Astrocyte (in vitro differentiated cells and primary cell): ENCODE measurements at regions not wholly inside any gene's neighbourhood (a gene's known extent, or its start where the extent isn't known, plus 50 kb on each side); places are given as distances from the start of the nearest gene placed in this dataset.
A peak's percentile ranks its signal among the peaks of the same experiment; 100 is the strongest.
"Not testable (repeated sequence)": the region's sequence is repeated elsewhere in the genome, so short reads cannot be mapped to it uniquely, and the experiment has no call there.

Source experiments
- DNase-seq: peaks from one replicate; pipeline ENCODE4 v3.0.0-alpha.2; 2010; ENCODE audit warnings: low read depth
- FAIRE-seq: peaks from 2 replicates; lab custom pipeline; 2011; peaks lifted over from hg19 to GRCh38; lab: Jason Lieb, UNC
- H2AFZ ChIP-seq: 2 replicates; pipeline ENCODE4 v1.6.0; 2012; ENCODE audit warnings: low read depth, low read length, inconsistent platforms
- H3K27ac ChIP-seq: 2 replicates; pipeline ENCODE4 v1.5.1; 2011; ENCODE audit warnings: low read depth, low read length, inconsistent platforms
- H3K27me3 ChIP-seq: 2 replicates; pipeline ENCODE4 v1.6.0; 2011; ENCODE audit warnings: low read length, inconsistent platforms; ENCODE audit not compliant: insufficient read depth
- H3K36me3 ChIP-seq: 2 replicates; pipeline ENCODE4 v1.5.1; 2011; ENCODE audit warnings: low read length, inconsistent platforms; ENCODE audit not compliant: insufficient read depth
- H3K4me1 ChIP-seq: 2 replicates; pipeline ENCODE4 v1.5.1; 2011; ENCODE audit warnings: low read length, inconsistent platforms; ENCODE audit not compliant: insufficient read depth
- H3K4me2 ChIP-seq: 2 replicates; pipeline ENCODE4 v1.6.0; 2012; ENCODE audit warnings: low read length, inconsistent platforms
- H3K4me3 ChIP-seq: 2 replicates; pipeline ENCODE4 v1.5.1; 2011; ENCODE audit warnings: low read depth, mild to moderate bottlenecking, low read length, inconsistent platforms; ENCODE audit not compliant: insufficient read depth
- H3K79me2 ChIP-seq: 2 replicates; pipeline ENCODE4 v1.6.0; 2012; ENCODE audit warnings: mild to moderate bottlenecking, low read length, inconsistent platforms; ENCODE audit not compliant: insufficient read depth
- H3K9ac ChIP-seq: 2 replicates; pipeline ENCODE4 v1.6.0; 2012; ENCODE audit warnings: mild to moderate bottlenecking, low read length, inconsistent platforms
- H3K9me3 ChIP-seq: 2 replicates; pipeline ENCODE4 v1.5.1; 2012; ENCODE audit warnings: low read depth, mild to moderate bottlenecking, low read length, inconsistent platforms; ENCODE audit not compliant: insufficient read depth
- H4K20me1 ChIP-seq: 2 replicates; pipeline ENCODE4 v1.6.0; 2012; ENCODE audit warnings: low read length, inconsistent platforms; ENCODE audit not compliant: insufficient read depth
- H3K27ac Mint-ChIP-seq: one replicate; pipeline ENCODE4 v1.8.0; 2021; ENCODE audit warnings: mild to moderate bottlenecking, mixed read lengths; ENCODE audit not compliant: unreplicated experiment
- H3K27me3 Mint-ChIP-seq: one replicate; pipeline ENCODE4 v1.8.0; 2021; ENCODE audit warnings: low read depth, mixed read lengths; ENCODE audit not compliant: unreplicated experiment
- H3K36me3 Mint-ChIP-seq: one replicate; pipeline ENCODE4 v1.8.0; 2021; ENCODE audit warnings: low read depth, mixed read lengths; ENCODE audit not compliant: unreplicated experiment
- H3K4me1 Mint-ChIP-seq: one replicate; pipeline ENCODE4 v1.8.0; 2021; ENCODE audit warnings: low read depth, mixed read lengths; ENCODE audit not compliant: unreplicated experiment
- H3K4me3 Mint-ChIP-seq: one replicate; pipeline ENCODE4 v1.8.0; 2021; ENCODE audit warnings: mild to moderate bottlenecking, moderate library complexity, mixed read lengths; ENCODE audit not compliant: unreplicated experiment
- H3K9me3 Mint-ChIP-seq: one replicate; pipeline ENCODE4 v1.8.0; 2021; ENCODE audit warnings: mild to moderate bottlenecking, mixed read lengths; ENCODE audit not compliant: unreplicated experiment
- CTCF ChIP-seq: IDR thresholded peaks from 2 replicates; pipeline ENCODE4 v1.5.1; 2011; ENCODE audit warnings: low read depth, mild to moderate bottlenecking, inconsistent platforms, low read length, moderate library complexity; ENCODE audit not compliant: insufficient read depth
- EZH2 ChIP-seq: IDR thresholded peaks from 2 replicates; pipeline ENCODE4 v1.6.1; 2012; ENCODE audit warnings: mild to moderate bottlenecking, low read length, inconsistent platforms; ENCODE audit not compliant: insufficient read depth

GRCh38 chr5:124962111-124962510 lies 215.7 kb upstream of the ZNF608 start:
- no peak overlapping the region for H3K4me3 ChIP-seq

GRCh38 chr5:124962735-124963134 lies 216.3 kb upstream of the ZNF608 start:
- Histone ChIP-seq H3K9ac (no peak overlapping the region), H3K27me3 (no peaks in the 10 kb centered on the region), H3K9me3 (no peaks in the 10 kb centered on the region), H3K36me3 (no peaks in the 10 kb centered on the region), H3K4me1 (no peaks in the 10 kb centered on the region), H2AFZ (no peak overlapping the region), H3K4me3 (no peak overlapping the region), H3K4me2 (no peak overlapping the region), H3K79me2 (no peaks in the 10 kb centered on the region), H4K20me1 (no peaks in the 10 kb centered on the region), H3K27ac (no peak overlapping the region)
- no peak overlapping the region for H3K4me3 Mint-ChIP-seq
- no peaks in the 10 kb centered on the region for H3K9me3 Mint-ChIP-seq
- H3K27ac Mint-ChIP-seq = no peak overlapping the region
- H3K27me3 Mint-ChIP-seq = no peaks in the 10 kb centered on the region
- no peak for DNase-seq
- TF ChIP-seq EZH2 (no peak), CTCF (no peak)
- FAIRE-seq = no peak
- no peaks in the 10 kb centered on the region for H3K36me3 Mint-ChIP-seq
- H3K4me1 Mint-ChIP-seq = peaks cover 4% of the 10 kb centered on the region

More at GRCh38 chr5:124962111-124962510, 215.7 kb upstream of the ZNF608 start:
- H2AFZ ChIP-seq = no peak overlapping the region
- H3K27ac ChIP-seq = no peak overlapping the region
- H4K20me1 ChIP-seq = no peaks in the 10 kb centered on the region
- H3K4me1 ChIP-seq = no peaks in the 10 kb centered on the region
- Mint-ChIP-seq H3K36me3 (no peaks in the 10 kb centered on the region), H3K4me3 (no peak overlapping the region), H3K27ac (no peak overlapping the region), H3K27me3 (no peaks in the 10 kb centered on the region), H3K9me3 (no peaks in the 10 kb centered on the region), H3K4me1 (peaks cover 4% of the 10 kb centered on the region)
- no peaks in the 10 kb centered on the region for H3K79me2 ChIP-seq
- H3K27me3 ChIP-seq = no peaks in the 10 kb centered on the region
- FAIRE-seq (no peak), DNase-seq (no peak)
- H3K9ac ChIP-seq = no peak overlapping the region
- no peaks in the 10 kb centered on the region for H3K36me3 ChIP-seq
- H3K9me3 ChIP-seq = no peaks in the 10 kb centered on the region
- H3K4me2 ChIP-seq = no peak overlapping the region
- TF ChIP-seq CTCF (no peak), EZH2 (no peak)

- H2AFZ ChIP-seq = no peak overlapping the region
- peak; percentile 42 for DNase-seq
Observed at GRCh38 chr5:124963236-124963919, 216.9 kb upstream of the ZNF608 start.

GRCh38 chr5:124966741-124967140 lies 220.3 kb upstream of the ZNF608 start:
- not testable (repeated sequence) for H3K4me1 Mint-ChIP-seq, FAIRE-seq, H3K9me3 Mint-ChIP-seq

More at GRCh38 chr5:124963236-124963919, 216.9 kb upstream of the ZNF608 start:
- no peak overlapping the region for H3K9ac ChIP-seq
- no peak for FAIRE-seq
- Mint-ChIP-seq H3K36me3 (no peaks in the 10 kb centered on the region), H3K27me3 (no peaks in the 10 kb centered on the region), H3K4me3 (no peak overlapping the region), H3K27ac (no peak overlapping the region), H3K9me3 (no peaks in the 10 kb centered on the region), H3K4me1 (peaks cover 4% of the 10 kb centered on the region)
- H3K4me2 ChIP-seq = no peak overlapping the region
- H3K27ac ChIP-seq = no peak overlapping the region
- no peaks in the 10 kb centered on the region for H3K9me3 ChIP-seq
- no peaks in the 10 kb centered on the region for H3K27me3 ChIP-seq
- TF ChIP-seq EZH2 = no peak
- no peak for TF ChIP-seq CTCF
- H3K4me3 ChIP-seq = no peak overlapping the region
- H3K36me3 ChIP-seq = no peaks in the 10 kb centered on the region
- H3K79me2 ChIP-seq = no peaks in the 10 kb centered on the region
- no peaks in the 10 kb centered on the region for H3K4me1 ChIP-seq
- H4K20me1 ChIP-seq = no peaks in the 10 kb centered on the region

More at GRCh38 chr5:124966741-124967140, 220.3 kb upstream of the ZNF608 start:
- not testable (repeated sequence) for H3K27me3 ChIP-seq, H2AFZ ChIP-seq, H3K4me3 ChIP-seq, H3K27ac Mint-ChIP-seq, H3K27ac ChIP-seq, H4K20me1 ChIP-seq, H3K27me3 Mint-ChIP-seq, H3K4me3 Mint-ChIP-seq, H3K9me3 ChIP-seq, DNase-seq, H3K79me2 ChIP-seq, H3K36me3 ChIP-seq, H3K36me3 Mint-ChIP-seq, H3K9ac ChIP-seq, H3K4me1 ChIP-seq, H3K4me2 ChIP-seq
